ENCODE measurements at regions not wholly inside any gene's neighbourhood (a gene's known extent, or its start where the extent isn't known, plus 50 kb on each side); places are given as distances from the start of the nearest gene placed in this dataset.

DNA sequence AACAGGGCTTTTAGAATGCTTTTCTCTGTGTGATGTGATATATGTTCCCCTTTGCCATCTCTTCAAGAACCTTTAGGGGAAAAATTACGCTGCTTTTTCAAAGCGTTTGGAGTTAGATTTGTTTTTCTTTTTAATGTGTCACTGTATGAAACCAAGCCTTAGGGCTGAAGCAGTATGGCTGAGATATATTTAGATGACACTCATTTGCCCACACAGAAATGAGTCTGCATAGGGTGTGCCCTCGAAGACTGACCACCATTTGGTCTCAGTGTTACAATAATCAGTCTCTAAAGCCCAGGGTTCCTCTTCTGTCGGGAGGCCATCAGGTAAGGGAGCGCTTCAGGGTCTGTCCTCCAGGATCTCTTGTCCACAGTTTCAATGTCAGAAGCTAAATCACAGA, 213.0 kb upstream of the NCAM1 start:
- Histone ChIP-seq H3K4me1 (ENCODE audit: control insufficient read depth in 1 of 2, insufficient read depth in 2 of 2, low read length in 2 of 2) (no peaks in the 10 kb centered on the region), H3K27me3 (ENCODE audit: control insufficient read depth in 2 of 2, insufficient read depth in 2 of 2, low read length in 2 of 2) (no peaks in the 10 kb centered on the region), H3K27ac (ENCODE audit: low read depth in 1 of 2, low read length in 2 of 2) (no peak overlapping the region), H4K20me1 (ENCODE audit: insufficient read depth, low read length) (no peaks in the 10 kb centered on the region), H3K9ac (ENCODE audit: insufficient read depth, low read length, poor library complexity, severe bottlenecking) (no peak overlapping the region), H3K79me2 (ENCODE audit: insufficient read depth, low read length) (no peaks in the 10 kb centered on the region), H3K9me3 (replicated peaks in 1 of 2; ENCODE audit: control insufficient read depth in 1 of 2, insufficient read depth in 1 of 2, low read length in 2 of 2) (no peaks in the 10 kb centered on the region), H3K36me3 (replicated peaks in 1 of 2; ENCODE audit: control insufficient read depth in 1 of 2, insufficient read depth in 2 of 2, low read length in 2 of 2) (no peaks in the 10 kb centered on the region), H3K4me3 (replicated peaks in 1 of 3; ENCODE audit: low read depth in 2 of 3, low read length in 3 of 3) (no peak overlapping the region), H3K4me2 (replicated peaks; ENCODE audit: extremely low read depth, low read length, poor library complexity, severe bottlenecking) (no peak overlapping the region), H2AFZ (ENCODE audit: insufficient read depth, low read depth, low read length, poor library complexity, severe bottlenecking) (no peak overlapping the region)
- no peak overlapping the region for H3K4me3 Mint-ChIP-seq
- H3K27ac Mint-ChIP-seq = no peak overlapping the region
- no peaks in the 10 kb centered on the region for H3K36me3 Mint-ChIP-seq
- intact Hi-C loops (cut with micrococcal nuclease) = no loop called here
- peaks cover 5 to 15% (median 7%) of the 10 kb centered on the region in 3 donors for H3K27me3 Mint-ChIP-seq (ENCODE audit: low read depth in 3 of 3)
- TF ChIP-seq, protein P1, sequence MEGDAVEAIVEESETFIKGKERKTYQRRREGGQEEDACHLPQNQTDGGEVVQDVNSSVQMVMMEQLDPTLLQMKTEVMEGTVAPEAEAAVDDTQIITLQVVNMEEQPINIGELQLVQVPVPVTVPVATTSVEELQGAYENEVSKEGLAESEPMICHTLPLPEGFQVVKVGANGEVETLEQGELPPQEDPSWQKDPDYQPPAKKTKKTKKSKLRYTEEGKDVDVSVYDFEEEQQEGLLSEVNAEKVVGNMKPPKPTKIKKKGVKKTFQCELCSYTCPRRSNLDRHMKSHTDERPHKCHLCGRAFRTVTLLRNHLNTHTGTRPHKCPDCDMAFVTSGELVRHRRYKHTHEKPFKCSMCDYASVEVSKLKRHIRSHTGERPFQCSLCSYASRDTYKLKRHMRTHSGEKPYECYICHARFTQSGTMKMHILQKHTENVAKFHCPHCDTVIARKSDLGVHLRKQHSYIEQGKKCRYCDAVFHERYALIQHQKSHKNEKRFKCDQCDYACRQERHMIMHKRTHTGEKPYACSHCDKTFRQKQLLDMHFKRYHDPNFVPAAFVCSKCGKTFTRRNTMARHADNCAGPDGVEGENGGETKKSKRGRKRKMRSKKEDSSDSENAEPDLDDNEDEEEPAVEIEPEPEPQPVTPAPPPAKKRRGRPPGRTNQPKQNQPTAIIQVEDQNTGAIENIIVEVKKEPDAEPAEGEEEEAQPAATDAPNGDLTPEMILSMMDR (IDR thresholded peaks at IDR 0.05) = no peak
- no peak for DNase-seq
- 63% methylated on average over 3 of the region's 5 CpGs for WGBS (ENCODE audit: insufficient coverage)
- H3K4me1 Mint-ChIP-seq = no peaks in the 10 kb centered on the region
- peaks cover 0 to 3% (median 0%) of the 10 kb centered on the region in 7 donors for H3K9me3 Mint-ChIP-seq

DNA sequence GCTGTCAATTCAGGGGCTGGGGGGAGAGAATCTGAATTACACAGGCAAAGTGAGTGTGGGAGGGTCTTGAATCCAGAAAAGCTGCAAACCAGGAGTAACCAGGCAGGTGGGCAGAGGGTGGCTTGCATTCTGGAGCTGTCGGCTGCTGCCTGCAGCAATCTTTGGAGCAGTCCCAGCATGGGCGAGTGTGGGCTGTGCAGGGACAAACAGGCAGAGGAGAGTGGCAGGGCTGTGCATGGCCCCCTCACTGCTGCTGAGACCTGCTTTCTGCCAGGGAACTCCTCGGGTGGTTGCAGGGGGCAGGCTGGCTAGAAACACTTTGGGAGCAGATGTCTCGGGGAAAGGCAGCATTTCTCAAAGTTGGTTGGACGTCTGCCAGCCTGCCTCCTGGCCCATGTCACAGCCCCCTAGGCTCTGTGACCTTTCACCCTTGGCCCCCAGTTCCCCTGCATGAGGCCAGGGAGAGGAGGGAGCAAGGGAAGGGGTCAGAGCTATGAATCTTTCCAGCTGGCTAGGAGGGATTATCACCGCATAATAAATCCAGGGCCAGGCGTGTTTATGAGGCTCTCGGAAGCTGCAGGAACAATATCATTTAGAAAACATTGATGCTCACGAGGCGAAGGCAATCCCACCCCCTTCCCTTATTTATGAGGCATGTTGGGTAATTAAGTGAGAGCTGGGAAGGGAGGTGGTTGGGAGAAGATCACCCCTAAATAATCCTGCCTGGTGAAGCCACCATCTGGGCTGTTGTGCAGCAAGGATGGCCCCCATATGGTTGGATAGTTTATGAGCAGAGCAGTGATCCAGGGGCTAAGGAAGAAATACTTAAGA, 212.3 kb upstream of the NCAM1 start:
- no peak for DNase-seq
- H3K4me1 ChIP-seq (ENCODE audit: control insufficient read depth in 1 of 2, insufficient read depth in 2 of 2, low read length in 2 of 2) = no peaks in the 10 kb centered on the region
- no peaks in the 10 kb centered on the region for H3K4me1 Mint-ChIP-seq
- H3K4me2 ChIP-seq (replicated peaks; ENCODE audit: extremely low read depth, low read length, poor library complexity, severe bottlenecking) = no peak overlapping the region
- H3K4me3 Mint-ChIP-seq = no peak overlapping the region
- H3K27me3 Mint-ChIP-seq (ENCODE audit: low read depth in 3 of 3) = peaks cover 5 to 15% (median 6%) of the 10 kb centered on the region in 3 donors
- peaks cover 0 to 3% (median 0%) of the 10 kb centered on the region in 7 donors for H3K9me3 Mint-ChIP-seq
- no peaks in the 10 kb centered on the region for H3K27me3 ChIP-seq (ENCODE audit: control insufficient read depth in 2 of 2, insufficient read depth in 2 of 2, low read length in 2 of 2)
- no peak overlapping the region for H3K4me3 ChIP-seq (replicated peaks in 1 of 3; ENCODE audit: low read depth in 2 of 3, low read length in 3 of 3)
- no peak overlapping the region for H3K9ac ChIP-seq (ENCODE audit: insufficient read depth, low read length, poor library complexity, severe bottlenecking)
- TF ChIP-seq, protein P1 (IDR thresholded peaks at IDR 0.05) = no peak
- H3K36me3 ChIP-seq (replicated peaks in 1 of 2; ENCODE audit: control insufficient read depth in 1 of 2, insufficient read depth in 2 of 2, low read length in 2 of 2) = no peaks in the 10 kb centered on the region
- H3K27ac ChIP-seq (ENCODE audit: low read depth in 1 of 2, low read length in 2 of 2) = no peak overlapping the region
- no peaks in the 10 kb centered on the region for H3K36me3 Mint-ChIP-seq
- 59% methylated on average over 4 of the region's 10 CpGs for WGBS (ENCODE audit: insufficient coverage)
- no peaks in the 10 kb centered on the region for H4K20me1 ChIP-seq (ENCODE audit: insufficient read depth, low read length)
- no peaks in the 10 kb centered on the region for H3K9me3 ChIP-seq (replicated peaks in 1 of 2; ENCODE audit: control insufficient read depth in 1 of 2, insufficient read depth in 1 of 2, low read length in 2 of 2)
- intact Hi-C loops (cut with micrococcal nuclease) = no loop called here
- no peak overlapping the region for H2AFZ ChIP-seq (ENCODE audit: insufficient read depth, low read depth, low read length, poor library complexity, severe bottlenecking)
- H3K27ac Mint-ChIP-seq = no peak overlapping the region
- H3K79me2 ChIP-seq (ENCODE audit: insufficient read depth, low read length) = no peaks in the 10 kb centered on the region
